Activated CD4-positive, alpha-beta T cell treated with anti-CD3 and anti-CD28 coated beads, Interleukin-2, amount 50 U/mL, for 4 hours (primary cell): ENCODE measurements at regions not wholly inside any gene's neighbourhood (a gene's known extent, or its start where the extent isn't known, plus 50 kb on each side); places are given as distances from the start of the nearest gene placed in this dataset.

Source experiments
- DNase-seq, 2 experiments: peaks; one replicate each; pipeline ENCODE4 v3.0.0-alpha.2; 2020

- DNase-seq, result no peak
Observed at GRCh38 chr15:77540312-77541060, 92.2 kb downstream of the LINGO1 start.

- DNase-seq, result no peak
Observed at GRCh38 chr15:77538793-77539497, 93.8 kb downstream of the LINGO1 start.

- DNase-seq, result no peak
Observed at GRCh38 chr15:77538027-77538451, 94.7 kb downstream of the LINGO1 start.

- no peak for DNase-seq
Observed at GRCh38 chr15:77537006-77537405, 95.7 kb downstream of the LINGO1 start.

- no peak for DNase-seq
Observed at GRCh38 chr15:77535845-77536244, 96.9 kb downstream of the LINGO1 start.
